HUES6 (cell line): ENCODE measurements at regions not wholly inside any gene's neighbourhood (a gene's known extent, or its start where the extent isn't known, plus 50 kb on each side); places are given as distances from the start of the nearest gene placed in this dataset.

Experiments
- H3K27ac ChIP-seq: 2 replicates; pipeline ENCODE4 v1.7.0; 2013; ENCODE audit warnings: low read depth, mild to moderate bottlenecking, low read length, inconsistent platforms
- H3K27me3 ChIP-seq: 2 replicates; pipeline ENCODE4 v1.6.1; 2013; ENCODE audit warnings: low read length; ENCODE audit not compliant: control insufficient read depth, insufficient read depth
- H3K36me3 ChIP-seq: 2 replicates; pipeline ENCODE4 v1.6.1; 2013; ENCODE audit warnings: low read length; ENCODE audit not compliant: control insufficient read depth, insufficient read depth
- H3K4me1 ChIP-seq: 2 replicates; pipeline ENCODE4 v1.6.1; 2013; ENCODE audit warnings: low read length; ENCODE audit not compliant: control insufficient read depth, insufficient read depth
- H3K4me3 ChIP-seq: 2 replicates; pipeline ENCODE4 v1.5.1; 2013; ENCODE audit warnings: low read depth, low read length
- H3K9ac ChIP-seq: one replicate; pipeline ENCODE4 v1.6.1; 2013; ENCODE audit warnings: mild to moderate bottlenecking, low read length
- H3K9me3 ChIP-seq: 2 replicates; pipeline ENCODE4 v1.6.1; 2013; ENCODE audit warnings: low read depth, low read length; ENCODE audit not compliant: control insufficient read depth, insufficient read depth

- Histone ChIP-seq H3K9me3 (no peaks in the 10 kb centered on the region), H3K27me3 (no peaks in the 10 kb centered on the region), H3K36me3 (no peaks in the 10 kb centered on the region), H3K4me3 (no peak overlapping the region), H3K4me1 (no peaks in the 10 kb centered on the region), H3K9ac (no peak overlapping the region), H3K27ac (no peak overlapping the region)
Observed at GRCh38 chr4:61036071-61036684, 163.9 kb upstream of the ADGRL3 start.

DNA sequence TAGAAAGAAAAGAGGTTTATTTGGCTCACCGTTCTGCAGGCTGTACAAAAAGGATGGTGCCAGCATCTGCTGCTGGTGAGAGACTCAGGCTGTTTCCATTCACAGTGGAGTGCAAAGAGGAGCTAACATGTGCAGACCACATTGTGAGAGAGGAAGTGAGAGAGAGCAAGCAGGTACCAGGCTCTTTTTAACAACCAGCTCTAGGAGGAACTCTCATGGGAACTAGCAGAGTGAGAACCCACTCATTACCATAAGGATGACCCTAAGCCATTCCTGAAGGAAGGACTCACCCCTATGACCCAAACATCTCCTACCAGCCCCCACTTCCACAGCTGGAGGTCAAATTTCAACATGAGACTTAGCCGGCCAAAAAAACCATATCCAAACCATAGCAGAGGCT, 158.6 kb upstream of the ADGRL3 start:
- Histone ChIP-seq H3K4me1 (no peaks in the 10 kb centered on the region), H3K36me3 (no peaks in the 10 kb centered on the region), H3K4me3 (no peak overlapping the region), H3K9me3 (no peaks in the 10 kb centered on the region), H3K27me3 (no peaks in the 10 kb centered on the region), H3K9ac (no peak overlapping the region), H3K27ac (no peak overlapping the region)

GRCh38 chr4:61044837-61045236, 155.3 kb upstream of the ADGRL3 start:
- H3K9me3 ChIP-seq: no peaks in the 10 kb centered on the region
- H3K4me1 ChIP-seq: no peaks in the 10 kb centered on the region
- no peak overlapping the region for H3K27ac ChIP-seq
- H3K4me3 ChIP-seq: no peak overlapping the region
- no peaks in the 10 kb centered on the region for H3K36me3 ChIP-seq
- H3K9ac ChIP-seq: no peak overlapping the region
- no peaks in the 10 kb centered on the region for H3K27me3 ChIP-seq

GRCh38 chr4:61049018-61049417, 151.1 kb upstream of the ADGRL3 start:
- H3K27ac ChIP-seq: no peak overlapping the region
- no peaks in the 10 kb centered on the region for H3K27me3 ChIP-seq
- H3K9me3 ChIP-seq: no peaks in the 10 kb centered on the region
- H3K9ac ChIP-seq: no peak overlapping the region
- H3K4me3 ChIP-seq: no peak overlapping the region
- H3K36me3 ChIP-seq: no peaks in the 10 kb centered on the region
- H3K4me1 ChIP-seq: no peaks in the 10 kb centered on the region

DNA sequence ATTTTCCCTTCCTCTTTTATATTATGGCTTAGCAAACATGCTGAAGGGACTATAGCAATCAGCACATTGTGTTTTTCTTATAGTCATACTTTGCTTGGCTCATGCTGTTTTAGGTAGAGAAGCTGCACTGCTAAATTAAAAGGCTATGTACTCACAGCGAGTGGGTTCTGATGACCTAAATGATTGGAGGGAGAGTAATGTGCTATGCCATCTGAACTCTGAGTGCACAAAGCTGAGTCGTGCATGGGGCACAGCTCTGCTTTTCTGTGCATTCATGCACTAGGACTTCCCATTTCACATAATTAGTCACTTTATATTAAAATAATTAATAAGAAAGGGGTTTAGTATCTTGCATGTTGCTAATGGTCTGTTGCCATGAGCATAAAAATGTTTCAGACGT, 132.7 kb upstream of the ADGRL3 start:
- no peaks in the 10 kb centered on the region for H3K36me3 ChIP-seq

GRCh38 chr4:61068060-61068459, 132.1 kb upstream of the ADGRL3 start:
- Histone ChIP-seq H3K4me3 (no peak overlapping the region), H3K27ac (no peak overlapping the region), H3K27me3 (no peaks in the 10 kb centered on the region), H3K36me3 (no peaks in the 10 kb centered on the region), H3K4me1 (no peaks in the 10 kb centered on the region), H3K9me3 (no peaks in the 10 kb centered on the region), H3K9ac (no peak overlapping the region)

More for the DNA sequence above, 132.7 kb upstream of the ADGRL3 start:
- no peak overlapping the region for H3K27ac ChIP-seq
- no peaks in the 10 kb centered on the region for H3K4me1 ChIP-seq
- no peaks in the 10 kb centered on the region for H3K27me3 ChIP-seq
- no peak overlapping the region for H3K9ac ChIP-seq
- no peak overlapping the region for H3K4me3 ChIP-seq
- H3K9me3 ChIP-seq: no peaks in the 10 kb centered on the region

DNA sequence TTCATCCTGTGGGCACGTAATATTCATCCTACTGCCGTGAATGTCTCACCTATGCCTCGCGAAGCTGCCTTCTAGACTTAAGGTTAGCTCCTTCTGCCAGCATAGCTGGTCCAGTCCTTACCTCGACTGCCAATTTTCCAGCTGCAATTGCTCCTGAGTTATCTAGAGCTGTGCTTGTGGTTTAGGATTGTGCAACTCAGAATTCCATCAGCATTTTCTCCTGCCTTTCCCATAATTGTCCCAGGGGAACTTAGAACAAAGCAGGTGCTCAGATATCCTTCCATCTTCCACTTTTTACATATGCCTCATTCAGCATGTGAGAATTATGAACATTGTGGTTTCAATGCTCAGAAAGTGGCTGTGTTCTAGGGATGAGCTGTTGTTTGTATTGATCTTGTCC, 131.4 kb upstream of the ADGRL3 start:
- Histone ChIP-seq H3K36me3 (no peaks in the 10 kb centered on the region), H3K9me3 (no peaks in the 10 kb centered on the region), H3K4me3 (no peak overlapping the region), H3K27ac (no peak overlapping the region), H3K27me3 (no peaks in the 10 kb centered on the region), H3K9ac (no peak overlapping the region), H3K4me1 (no peaks in the 10 kb centered on the region)

- Histone ChIP-seq H3K27me3 (no peaks in the 10 kb centered on the region), H3K36me3 (no peaks in the 10 kb centered on the region), H3K27ac (no peak overlapping the region), H3K9me3 (no peaks in the 10 kb centered on the region), H3K9ac (no peak overlapping the region), H3K4me3 (no peak overlapping the region), H3K4me1 (no peaks in the 10 kb centered on the region)
Observed at GRCh38 chr4:61070269-61070668, 129.9 kb upstream of the ADGRL3 start.

DNA sequence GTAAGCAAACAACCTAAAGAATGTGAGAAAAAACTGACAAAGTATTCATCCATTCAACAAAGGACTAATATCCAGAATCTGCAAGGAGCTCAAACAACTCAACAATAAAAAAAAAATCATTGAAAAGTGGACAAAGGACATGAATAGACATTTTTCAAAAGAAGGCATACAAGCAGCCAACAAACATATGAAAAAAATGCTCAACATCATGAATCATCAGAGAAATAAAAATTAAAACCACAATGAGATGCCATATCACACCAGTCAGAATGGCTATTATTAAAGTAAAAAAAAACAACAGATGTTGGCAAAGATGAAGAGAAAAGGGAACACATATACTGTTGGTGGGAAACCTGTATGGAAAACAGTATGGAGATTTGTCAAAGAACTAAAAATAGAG, 120.7 kb upstream of the ADGRL3 start:
- no peak overlapping the region for H3K4me3 ChIP-seq
- H3K9ac ChIP-seq: no peak overlapping the region
- no peaks in the 10 kb centered on the region for H3K9me3 ChIP-seq
- H3K4me1 ChIP-seq: no peaks in the 10 kb centered on the region
- no peaks in the 10 kb centered on the region for H3K27me3 ChIP-seq
- no peaks in the 10 kb centered on the region for H3K36me3 ChIP-seq
- H3K27ac ChIP-seq: no peak overlapping the region

DNA sequence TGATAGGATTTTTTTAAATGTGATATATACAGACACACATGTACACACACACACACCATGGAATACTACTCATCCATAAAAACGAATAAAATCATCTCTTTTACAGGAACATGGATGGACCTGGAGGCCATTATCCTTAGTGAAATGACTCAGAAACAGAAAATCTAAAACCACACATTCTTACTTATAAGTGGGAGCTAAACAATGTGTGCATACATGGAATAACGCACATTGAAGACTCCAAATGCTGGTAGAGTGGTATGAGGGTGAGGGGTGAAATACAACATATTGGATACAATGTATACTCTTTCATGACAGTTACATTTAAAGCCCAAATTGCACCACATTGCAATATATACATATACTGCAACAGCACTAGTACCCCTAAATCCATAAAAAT, 120.2 kb upstream of the ADGRL3 start:
- Histone ChIP-seq H3K9ac (no peak overlapping the region), H3K4me1 (no peaks in the 10 kb centered on the region), H3K27ac (no peak overlapping the region), H3K4me3 (no peak overlapping the region), H3K36me3 (no peaks in the 10 kb centered on the region), H3K27me3 (no peaks in the 10 kb centered on the region), H3K9me3 (no peaks in the 10 kb centered on the region)

DNA sequence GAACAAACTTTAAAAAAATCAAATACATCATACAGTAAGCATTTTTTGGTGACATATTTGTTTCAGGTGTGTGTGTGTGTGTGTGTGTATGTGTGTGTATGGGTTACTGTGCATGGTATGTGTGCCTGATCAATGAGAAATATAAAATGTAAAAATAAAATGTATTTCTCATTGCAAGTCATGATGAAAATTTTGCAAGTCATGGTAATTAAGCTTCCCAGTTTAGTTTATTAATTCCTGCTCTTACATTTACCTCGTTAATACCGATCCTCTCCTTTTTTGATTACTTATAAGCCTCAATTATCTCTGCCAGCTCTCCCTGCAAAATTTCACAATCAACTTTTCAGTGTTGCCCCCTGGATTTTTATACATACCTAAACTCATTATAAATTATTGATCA, 114.6 kb upstream of the ADGRL3 start:
- H3K27me3 ChIP-seq: no peaks in the 10 kb centered on the region

GRCh38 chr4:61086357-61086756, 113.8 kb upstream of the ADGRL3 start:
- H3K4me1 ChIP-seq: no peaks in the 10 kb centered on the region
- H3K9ac ChIP-seq: no peak overlapping the region
- no peaks in the 10 kb centered on the region for H3K9me3 ChIP-seq
- H3K4me3 ChIP-seq: no peak overlapping the region
- no peaks in the 10 kb centered on the region for H3K36me3 ChIP-seq
- no peak overlapping the region for H3K27ac ChIP-seq
- H3K27me3 ChIP-seq: no peaks in the 10 kb centered on the region

More for the DNA sequence above, 114.6 kb upstream of the ADGRL3 start:
- Histone ChIP-seq H3K36me3 (no peaks in the 10 kb centered on the region), H3K9ac (no peak overlapping the region), H3K4me1 (no peaks in the 10 kb centered on the region), H3K9me3 (no peaks in the 10 kb centered on the region), H3K27ac (no peak overlapping the region), H3K4me3 (no peak overlapping the region)
